Testis (tissue), 2 donors: ENCODE measurements at regions not wholly inside any gene's neighbourhood (a gene's known extent, or its start where the extent isn't known, plus 50 kb on each side); places are given as distances from the start of the nearest gene placed in this dataset.

Source experiments
- DNase-seq: peaks from one replicate; pipeline ENCODE4 v3.0.0-alpha.2; 2019
- H3K27ac ChIP-seq, 2 donors: fragments of 200-600 bp; sonication (generic); one replicate each; pipeline ENCODE4 v1.5.1; 2019
- H3K27me3 ChIP-seq: fragments of 200-600 bp; sonication (generic); one replicate; pipeline ENCODE4 v1.5.1; 2019
- H3K36me3 ChIP-seq: fragments of 200-600 bp; sonication (generic); one replicate; pipeline ENCODE4 v1.5.1; 2017; ENCODE audit warnings: low read depth; ENCODE audit errors: missing control alignments
- H3K4me1 ChIP-seq: fragments of 200-600 bp; sonication (generic); one replicate; pipeline ENCODE4 v1.5.1; 2019
- H3K4me3 ChIP-seq, 2 donors: fragments of 200-600 bp; sonication (generic); one replicate each; pipeline ENCODE4 v1.5.1; 2017 to 2019
- H3K9me3 ChIP-seq: fragments of 200-600 bp; sonication (generic); one replicate; pipeline ENCODE4 v1.5.1; 2017
- CTCF ChIP-seq, 3 experiments: fragments of 450-650 bp in 2 of 3; fragments of 200-600 bp in 1 of 3; sonication (generic) in 1 of 3; IDR thresholded peaks; one replicate each; pipeline ENCODE4 v1.5.1; 2016 to 2019; ENCODE audit warnings: antibody characterized with exemption in 3 of 3, mild to moderate bottlenecking in 2 of 3, moderate library complexity in 1 of 3
- POLR2A ChIP-seq: fragments of 450-650 bp; IDR thresholded peaks from one replicate; pipeline ENCODE4 v1.6.1; 2017; ENCODE audit warnings: antibody characterized with exemption, mild to moderate bottlenecking, moderate library complexity
- WGBS, 2 donors: methylation state at CpG; one replicate each; pipeline ENCODE4 v1.1.5; 2018; 5-methylcytosine and 5-hydroxymethylcytosine counted together
- intact Hi-C: fragments of 100-400 bp; cut with DNase I; formaldehyde crosslinking; loops from one replicate; pipeline ENCODE4 v1.15.1; 2023; ENCODE audit warnings: low total_unique reads

GRCh38 chr19:28334419-28334818 is 878.5 kb downstream of the UQCRFS1 start:
- Histone ChIP-seq H3K36me3 (no peaks in the 10 kb centered on the region), H3K9me3 (no peaks in the 10 kb centered on the region), H3K4me3 (no peak overlapping the region), H3K27ac (no peak overlapping the region), H3K4me1 (no peaks in the 10 kb centered on the region), H3K27me3 (no peaks in the 10 kb centered on the region)
- no peak for DNase-seq
- WGBS, 2 donors: 87 to 88% methylated on average over 4 of the region's 4 CpGs
- intact Hi-C loops: no loop called here
- TF ChIP-seq POLR2A: no peak
- no peak for TF ChIP-seq CTCF (IDR thresholded peaks at IDR 0.05)

GRCh38 chr19:28333909-28334308 is 879.0 kb downstream of the UQCRFS1 start:
- 87 to 91% methylated on average over 5 of the region's 5 CpGs for WGBS, 2 donors
- H3K27ac ChIP-seq: no peak overlapping the region
- H3K4me3 ChIP-seq: no peak overlapping the region
- H3K4me1 ChIP-seq: no peaks in the 10 kb centered on the region
- no peaks in the 10 kb centered on the region for H3K9me3 ChIP-seq
- H3K27me3 ChIP-seq: no peaks in the 10 kb centered on the region
- no peak for DNase-seq
- intact Hi-C loops: no loop called here
- no peaks in the 10 kb centered on the region for H3K36me3 ChIP-seq
- TF ChIP-seq POLR2A (no peak), CTCF (IDR thresholded peaks at IDR 0.05) (no peak)

- H3K36me3 ChIP-seq: no peaks in the 10 kb centered on the region
- intact Hi-C loops: no loop called here
- H3K27ac ChIP-seq: no peak overlapping the region
- DNase-seq: no peak
- H3K9me3 ChIP-seq: no peaks in the 10 kb centered on the region
- 91 to 93% methylated on average over 2 of the region's 2 CpGs for WGBS, 2 donors
- H3K4me1 ChIP-seq: no peaks in the 10 kb centered on the region
- no peak overlapping the region for H3K4me3 ChIP-seq
- TF ChIP-seq POLR2A (no peak), CTCF (IDR thresholded peaks at IDR 0.05) (no peak)
- no peaks in the 10 kb centered on the region for H3K27me3 ChIP-seq
Observed at GRCh38 chr19:28332886-28333285, 880.1 kb downstream of the UQCRFS1 start.

GRCh38 chr19:28332351-28332750 is 880.6 kb downstream of the UQCRFS1 start:
- Histone ChIP-seq H3K36me3 (no peaks in the 10 kb centered on the region), H3K4me1 (no peaks in the 10 kb centered on the region), H3K27ac (no peak overlapping the region), H3K4me3 (no peak overlapping the region), H3K27me3 (no peaks in the 10 kb centered on the region), H3K9me3 (no peaks in the 10 kb centered on the region)
- no peak for DNase-seq
- TF ChIP-seq CTCF (IDR thresholded peaks at IDR 0.05): no peak
- TF ChIP-seq POLR2A: no peak
- WGBS, 2 donors: 73 to 87% methylated on average over 3 of the region's 3 CpGs
- intact Hi-C loops: no loop called here

- intact Hi-C loops: no loop called here
- TF ChIP-seq POLR2A: no peak
- no peak for TF ChIP-seq CTCF (IDR thresholded peaks at IDR 0.05)
- no peak overlapping the region for H3K27ac ChIP-seq
- whole genome bisulfite sequencing, 2 donors: 68 to 73% methylated on average over 7 of the region's 7 CpGs
- DNase-seq: no peak
- no peak overlapping the region for H3K4me3 ChIP-seq
- no peaks in the 10 kb centered on the region for H3K4me1 ChIP-seq
- H3K9me3 ChIP-seq: no peaks in the 10 kb centered on the region
- no peaks in the 10 kb centered on the region for H3K36me3 ChIP-seq
- no peaks in the 10 kb centered on the region for H3K27me3 ChIP-seq
Observed at GRCh38 chr19:28331596-28331995, 881.4 kb downstream of the UQCRFS1 start.
